Breast epithelium (tissue), 4 donors: ENCODE measurements at regions not wholly inside any gene's neighbourhood (a gene's known extent, or its start where the extent isn't known, plus 50 kb on each side); places are given as distances from the start of the nearest gene placed in this dataset.

ENCODE experiments used
- DNase-seq, 2 donors: peaks; one replicate each; pipeline ENCODE4 v3.0.0-alpha.2; 2019; ENCODE audit warnings: low spot score in 2 of 2
- H3K27ac ChIP-seq, 2 donors: fragments of 200-600 bp; sonication (generic) in 1 of 2; one replicate each; pipeline ENCODE4 v1.5.1; 2016 to 2019; ENCODE audit warnings: mild to moderate bottlenecking in 1 of 2
- H3K27me3 ChIP-seq, 2 donors: fragments of 200-600 bp; sonication (generic) in 1 of 2; one replicate each; pipeline versions ENCODE4 v1.5.1 to v1.6.0; 2017 to 2019; ENCODE audit warnings: control low read depth in 1 of 2, mild to moderate bottlenecking in 1 of 2
- H3K36me3 ChIP-seq: fragments of 200-600 bp; one replicate; pipeline ENCODE4 v1.5.1; 2019
- H3K4me1 ChIP-seq, 2 donors: fragments of 200-600 bp; sonication (generic); one replicate each; pipeline ENCODE4 v1.5.1; 2016 to 2019; ENCODE audit warnings: control low read depth in 1 of 2
- H3K4me3 ChIP-seq, 3 donors: fragments of 200-600 bp; sonication (generic); 1 replicate in 2 of 3; 2 replicates in 1 of 3; pipeline ENCODE4 v1.5.1; 2016 to 2019; ENCODE audit warnings: mild to moderate bottlenecking in 3 of 3, moderate library complexity in 2 of 3
- H3K9me3 ChIP-seq, 2 donors: fragments of 200-600 bp; sonication (generic) in 1 of 2; one replicate each; pipeline ENCODE4 v1.5.1; 2016 to 2019; ENCODE audit warnings: control low read depth in 1 of 2
- POLR2A ChIP-seq: fragments of 450-650 bp; IDR thresholded peaks from one replicate; pipeline ENCODE4 v1.6.1; 2016; ENCODE audit warnings: antibody characterized with exemption, mild to moderate bottlenecking, moderate library complexity
- POLR2AphosphoS5 ChIP-seq, 3 donors: sonication (generic); formaldehyde crosslinking; IDR thresholded peaks; one replicate each; pipeline ENCODE4 v1.6.1; 2017; ENCODE audit warnings: antibody characterized with exemption in 3 of 3
- intact Hi-C: fragments of 100-400 bp; cut with DNase I; formaldehyde crosslinking; loops from one replicate; pipeline ENCODE4 v1.15.1; 2023; ENCODE audit warnings: low total_unique reads
- TF ChIP-seq, protein P1 (sequence below), 3 donors: fragments of 450-650 bp; IDR thresholded peaks; one replicate each; pipeline ENCODE4 v1.5.1; 2016 to 2017; ENCODE audit warnings: antibody characterized with exemption in 3 of 3, mild to moderate bottlenecking in 3 of 3, moderate library complexity in 3 of 3

DNA sequence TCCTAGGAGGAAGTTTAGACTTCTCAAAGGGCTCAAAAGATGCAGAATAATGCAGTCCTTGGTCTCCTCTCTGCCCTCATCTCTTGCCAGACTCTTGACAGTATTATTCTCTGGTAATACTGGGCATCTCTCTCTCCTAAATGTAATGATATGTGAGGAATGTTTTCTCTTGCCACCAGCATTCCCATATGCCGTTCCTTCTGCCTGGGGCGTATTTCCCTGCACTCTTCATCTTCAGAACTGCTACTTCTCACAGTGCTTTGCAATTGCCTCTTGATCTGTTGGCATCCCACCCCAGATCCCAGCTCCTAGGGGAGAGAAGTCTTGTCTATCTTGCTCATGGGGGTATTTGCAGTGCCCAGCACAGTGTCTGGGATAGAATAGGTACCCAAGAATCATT is 107.4 kb downstream of the RASSF10 start:
- TF ChIP-seq POLR2AphosphoS5 (IDR thresholded peaks at IDR 0.05) (no peak), POLR2A (no peak)
- TF ChIP-seq, protein P1, sequence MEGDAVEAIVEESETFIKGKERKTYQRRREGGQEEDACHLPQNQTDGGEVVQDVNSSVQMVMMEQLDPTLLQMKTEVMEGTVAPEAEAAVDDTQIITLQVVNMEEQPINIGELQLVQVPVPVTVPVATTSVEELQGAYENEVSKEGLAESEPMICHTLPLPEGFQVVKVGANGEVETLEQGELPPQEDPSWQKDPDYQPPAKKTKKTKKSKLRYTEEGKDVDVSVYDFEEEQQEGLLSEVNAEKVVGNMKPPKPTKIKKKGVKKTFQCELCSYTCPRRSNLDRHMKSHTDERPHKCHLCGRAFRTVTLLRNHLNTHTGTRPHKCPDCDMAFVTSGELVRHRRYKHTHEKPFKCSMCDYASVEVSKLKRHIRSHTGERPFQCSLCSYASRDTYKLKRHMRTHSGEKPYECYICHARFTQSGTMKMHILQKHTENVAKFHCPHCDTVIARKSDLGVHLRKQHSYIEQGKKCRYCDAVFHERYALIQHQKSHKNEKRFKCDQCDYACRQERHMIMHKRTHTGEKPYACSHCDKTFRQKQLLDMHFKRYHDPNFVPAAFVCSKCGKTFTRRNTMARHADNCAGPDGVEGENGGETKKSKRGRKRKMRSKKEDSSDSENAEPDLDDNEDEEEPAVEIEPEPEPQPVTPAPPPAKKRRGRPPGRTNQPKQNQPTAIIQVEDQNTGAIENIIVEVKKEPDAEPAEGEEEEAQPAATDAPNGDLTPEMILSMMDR (IDR thresholded peaks at IDR 0.05): no peak
- no peaks in the 10 kb centered on the region for H3K27me3 ChIP-seq
- no peaks in the 10 kb centered on the region for H3K4me1 ChIP-seq
- no peaks in the 10 kb centered on the region for H3K9me3 ChIP-seq
- H3K4me3 ChIP-seq: no peak overlapping the region
- no peak for DNase-seq
- H3K36me3 ChIP-seq: no peaks in the 10 kb centered on the region
- intact Hi-C loops: loop anchor here (10.0 kb wide), 1 partner anchor 132 kb away; no protein-coding TSS in a partner anchor
- H3K27ac ChIP-seq: no peak overlapping the region

DNA sequence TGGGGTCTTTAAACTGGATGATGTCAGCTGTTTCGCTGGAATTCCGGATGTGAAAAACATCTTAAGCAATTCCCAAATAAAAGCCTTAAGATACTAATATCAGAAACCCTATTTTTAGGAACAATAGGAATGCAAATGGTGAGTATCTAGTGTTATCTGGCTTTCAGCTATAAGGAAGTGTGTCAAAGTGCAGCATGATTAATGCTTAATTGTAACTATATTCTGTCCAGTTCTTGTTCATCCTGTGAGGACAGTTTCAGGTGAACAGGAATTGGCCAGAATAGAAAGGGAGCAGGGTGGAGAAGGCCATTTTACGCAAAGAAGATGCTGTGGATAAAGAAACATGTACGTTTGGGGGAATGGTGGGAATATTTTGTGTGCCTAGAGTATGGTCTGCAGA is 108.2 kb downstream of the RASSF10 start:
- no peaks in the 10 kb centered on the region for H3K36me3 ChIP-seq
- no peak for DNase-seq
- intact Hi-C loops: loop anchor here (10.0 kb wide), 1 partner anchor 133 kb away; no protein-coding TSS in a partner anchor
- no peak overlapping the region for H3K4me3 ChIP-seq
- no peaks in the 10 kb centered on the region for H3K27me3 ChIP-seq
- H3K4me1 ChIP-seq: no peaks in the 10 kb centered on the region
- no peak overlapping the region for H3K27ac ChIP-seq
- TF ChIP-seq POLR2A: no peak
- no peak for TF ChIP-seq POLR2AphosphoS5 (IDR thresholded peaks at IDR 0.05)
- TF ChIP-seq, protein P1 (IDR thresholded peaks at IDR 0.05): no peak
- H3K9me3 ChIP-seq: no peaks in the 10 kb centered on the region

DNA sequence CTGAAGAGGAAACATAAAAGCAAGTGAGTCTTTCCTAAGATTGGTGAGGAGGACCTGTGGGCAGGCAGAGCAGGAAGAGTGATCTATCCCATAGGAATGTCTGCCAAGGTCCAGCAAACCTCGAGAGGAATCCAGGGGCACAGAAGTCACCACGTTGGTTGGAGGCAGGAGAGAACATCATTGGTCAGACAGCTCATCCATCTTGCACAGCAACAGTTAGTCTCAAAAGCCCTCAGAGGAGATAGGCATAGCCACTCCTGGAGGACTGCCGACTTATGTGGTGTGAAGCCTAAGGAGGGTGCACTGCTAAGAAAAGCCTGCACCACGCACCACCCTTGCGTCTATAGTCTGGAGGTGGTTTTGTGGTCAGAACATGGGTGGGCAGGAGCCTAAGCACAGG is 109.1 kb downstream of the RASSF10 start:
- TF ChIP-seq POLR2AphosphoS5 (IDR thresholded peaks at IDR 0.05): no peak
- TF ChIP-seq, protein P1 (IDR thresholded peaks at IDR 0.05): no peak
- TF ChIP-seq POLR2A: no peak
- intact Hi-C loops: loop anchor here (10.0 kb wide), 1 partner anchor 133 kb away; no protein-coding TSS in a partner anchor
- H3K4me1 ChIP-seq: no peaks in the 10 kb centered on the region
- H3K27ac ChIP-seq: no peak overlapping the region
- H3K9me3 ChIP-seq: peaks cover 0 to 7% of the 10 kb centered on the region in 2 donors
- H3K27me3 ChIP-seq: no peaks in the 10 kb centered on the region
- DNase-seq: no peak
- no peak overlapping the region for H3K4me3 ChIP-seq
- H3K36me3 ChIP-seq: no peaks in the 10 kb centered on the region

DNA sequence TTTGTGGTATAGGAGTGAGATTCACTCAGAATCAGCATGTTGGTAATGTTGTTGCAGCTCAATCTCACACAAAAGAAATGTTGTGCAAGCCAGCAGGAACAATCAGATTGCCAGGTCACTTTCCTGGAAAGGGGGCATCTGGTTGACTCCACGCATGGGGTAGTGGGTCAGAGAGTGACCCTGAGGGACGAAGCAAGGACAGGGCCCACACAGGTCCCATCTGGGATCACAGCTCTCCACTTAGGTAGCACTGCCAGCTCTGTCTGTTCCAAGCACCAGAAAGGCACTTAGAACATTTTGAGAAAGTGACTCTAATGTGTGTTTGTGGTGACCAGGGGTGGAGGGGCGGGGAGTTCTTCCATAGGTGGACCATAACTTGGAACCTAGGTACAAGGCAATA is 109.5 kb downstream of the RASSF10 start:
- no peak for TF ChIP-seq POLR2A
- TF ChIP-seq, protein P1 (IDR thresholded peaks at IDR 0.05): no peak
- no peak for TF ChIP-seq POLR2AphosphoS5 (IDR thresholded peaks at IDR 0.05)
- Histone ChIP-seq H3K4me1 (no peaks in the 10 kb centered on the region), H3K9me3 (peaks cover 0 to 7% of the 10 kb centered on the region in 2 donors), H3K27me3 (no peaks in the 10 kb centered on the region), H3K27ac (no peak overlapping the region), H3K4me3 (no peak overlapping the region), H3K36me3 (no peaks in the 10 kb centered on the region)
- intact Hi-C loops: loop anchor here (10.0 kb wide), 1 partner anchor 134 kb away; no protein-coding TSS in a partner anchor
- DNase-seq: no peak

DNA sequence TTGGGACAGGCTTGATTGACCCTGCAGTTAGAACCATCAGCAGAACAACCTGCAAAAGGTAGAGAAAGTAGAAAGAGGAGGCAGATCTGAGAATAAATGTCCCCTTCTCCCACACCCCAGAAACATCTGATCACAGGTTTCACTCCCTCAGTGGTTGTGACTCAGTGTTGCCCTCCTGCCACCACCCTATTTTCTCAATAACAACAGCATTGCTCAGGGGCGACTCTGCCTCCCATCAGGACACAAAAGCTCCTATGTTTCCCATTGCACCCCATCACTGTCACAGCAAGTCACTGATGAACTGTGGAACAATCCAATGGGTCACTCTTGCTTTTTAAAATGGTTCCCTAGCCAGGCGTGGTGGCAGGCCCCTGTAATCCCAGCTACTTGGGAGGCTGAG is 110.2 kb downstream of the RASSF10 start:
- TF ChIP-seq POLR2A (no peak), POLR2AphosphoS5 (IDR thresholded peaks at IDR 0.05) (no peak)
- TF ChIP-seq, protein P1 (IDR thresholded peaks at IDR 0.05): no peak
- H3K36me3 ChIP-seq: no peaks in the 10 kb centered on the region
- H3K4me3 ChIP-seq: no peak overlapping the region
- intact Hi-C loops: loop anchor here (10.0 kb wide), 1 partner anchor 135 kb away; no protein-coding TSS in a partner anchor
- no peak for DNase-seq
- no peaks in the 10 kb centered on the region for H3K4me1 ChIP-seq
- peaks cover 0 to 7% of the 10 kb centered on the region in 2 donors for H3K9me3 ChIP-seq
- no peaks in the 10 kb centered on the region for H3K27me3 ChIP-seq
- H3K27ac ChIP-seq: no peak overlapping the region
